ENCODE measurements at regions not wholly inside any gene's neighbourhood (a gene's known extent, or its start where the extent isn't known, plus 50 kb on each side); places are given as distances from the start of the nearest gene placed in this dataset.
A peak's percentile ranks its signal among the peaks of the same experiment; 100 is the strongest.

GRCh38 chr1:228987736-228988506 is 252.6 kb downstream of the RHOU start:
- no peaks in the 10 kb centered on the region for H3K9me3 ChIP-seq
- H3K4me3 ChIP-seq, result no peak overlapping the region
- TF ChIP-seq CTCF (IDR thresholded peaks at IDR 0.05), result no peak
- no peak for TF ChIP-seq POLR2AphosphoS5 (IDR thresholded peaks at IDR 0.05)
- no peak for TF ChIP-seq EP300 (IDR thresholded peaks at IDR 0.05)
- TF ChIP-seq POLR2A (IDR thresholded peaks at IDR 0.05), result no peak
- peak overlapping the region in 2 of 4 donors; percentile 5 to 75 for H3K27ac ChIP-seq
- H3K4me1 ChIP-seq, result peaks cover 0 to 53% (median 44%) of the 10 kb centered on the region in 4 donors
- intact Hi-C loops (cut with DNase I), result loop anchor here (5.0 to 10.0 kb wide), 4 partner anchors 86 to 237 kb away; no protein-coding TSS in a partner anchor
- no peaks in the 10 kb centered on the region for H3K36me3 ChIP-seq
- H3K27me3 ChIP-seq, result no peaks in the 10 kb centered on the region
- 74 to 88% methylated on average over 14 of the region's 14 CpGs for WGBS, 2 donors
- no peak for DNase-seq

- DNase-seq, result no peak
- intact Hi-C loops (cut with DNase I), result loop anchor here (5.0 to 10.0 kb wide), 4 partner anchors 86 to 236 kb away; no protein-coding TSS in a partner anchor
- peaks cover 0 to 53% (median 44%) of the 10 kb centered on the region in 4 donors for H3K4me1 ChIP-seq
- no peaks in the 10 kb centered on the region for H3K27me3 ChIP-seq
- 77 to 82% methylated on average over 6 of the region's 6 CpGs for WGBS, 2 donors
- TF ChIP-seq EP300 (IDR thresholded peaks at IDR 0.05) (no peak), POLR2A (IDR thresholded peaks at IDR 0.05) (no peak), POLR2AphosphoS5 (IDR thresholded peaks at IDR 0.05) (peak in 1 of 4 donors; percentile 5)
- H3K36me3 ChIP-seq, result no peaks in the 10 kb centered on the region
- peak overlapping the region in 2 of 4 donors; percentile 72 to 82 for H3K27ac ChIP-seq
- H3K9me3 ChIP-seq, result no peaks in the 10 kb centered on the region
- no peak overlapping the region for H3K4me3 ChIP-seq
Observed at GRCh38 chr1:228988664-228989063, 253.4 kb downstream of the RHOU start.

GRCh38 chr1:228989176-228989575 is 253.9 kb downstream of the RHOU start:
- DNase-seq, result no peak
- intact Hi-C loops (cut with DNase I), result loop anchor here (5.0 to 10.0 kb wide), 4 partner anchors 87 to 236 kb away; no protein-coding TSS in a partner anchor
- WGBS, 2 donors, result 94% methylated on average over 9 of the region's 9 CpGs
- H3K9me3 ChIP-seq, result no peaks in the 10 kb centered on the region
- H3K27me3 ChIP-seq, result no peaks in the 10 kb centered on the region
- TF ChIP-seq EP300 (IDR thresholded peaks at IDR 0.05), result no peak
- TF ChIP-seq POLR2AphosphoS5 (IDR thresholded peaks at IDR 0.05), result peak in 1 of 4 donors; percentile 1
- no peak for TF ChIP-seq POLR2A (IDR thresholded peaks at IDR 0.05)
- H3K4me1 ChIP-seq, result peaks cover 0 to 53% (median 44%) of the 10 kb centered on the region in 4 donors
- H3K36me3 ChIP-seq, result no peaks in the 10 kb centered on the region
- no peak overlapping the region for H3K4me3 ChIP-seq
- H3K27ac ChIP-seq, result peak overlapping the region in 3 of 4 donors; percentile 69 to 82 (median 72)

- Histone ChIP-seq H3K36me3 (no peaks in the 10 kb centered on the region), H3K27me3 (no peaks in the 10 kb centered on the region), H3K9me3 (no peaks in the 10 kb centered on the region), H3K27ac (peak overlapping the region in 3 of 4 donors; percentile 69 to 82 (median 72)), H3K4me3 (no peak overlapping the region), H3K4me1 (peaks cover 0 to 53% (median 44%) of the 10 kb centered on the region in 4 donors)
- WGBS, 2 donors, result 93 to 94% methylated on average over 5 of the region's 5 CpGs
- DNase-seq, result no peak
- TF ChIP-seq CTCF (IDR thresholded peaks at IDR 0.05) (no peak), EP300 (IDR thresholded peaks at IDR 0.05) (no peak), POLR2AphosphoS5 (IDR thresholded peaks at IDR 0.05) (no peak)
- intact Hi-C loops (cut with DNase I), result loop anchor here (5.0 to 10.0 kb wide), 4 partner anchors 87 to 235 kb away; no protein-coding TSS in a partner anchor
Observed at GRCh38 chr1:228989676-228989991, 254.4 kb downstream of the RHOU start.

- intact Hi-C loops (cut with DNase I), result loop anchor here (5.0 to 10.0 kb wide), 4 partner anchors 88 to 235 kb away; no protein-coding TSS in a partner anchor
- H3K27ac ChIP-seq, result peak overlapping the region; percentile 15 to 82 (median 70)
- H3K4me1 ChIP-seq, result peaks cover 0 to 53% (median 44%) of the 10 kb centered on the region in 4 donors
- H3K9me3 ChIP-seq, result no peaks in the 10 kb centered on the region
- TF ChIP-seq CTCF (IDR thresholded peaks at IDR 0.05) (no peak), POLR2AphosphoS5 (IDR thresholded peaks at IDR 0.05) (peak; percentile 58 to 78 (median 66)), POLR2A (IDR thresholded peaks at IDR 0.05) (no peak), EP300 (IDR thresholded peaks at IDR 0.05) (peak in 3 of 4 donors; percentile 31 to 78 (median 40))
- H3K36me3 ChIP-seq, result no peaks in the 10 kb centered on the region
- 46 to 57% methylated on average over 12 of the region's 12 CpGs for WGBS, 2 donors
- no peaks in the 10 kb centered on the region for H3K27me3 ChIP-seq
- H3K4me3 ChIP-seq, result no peak overlapping the region
- DNase-seq, result peak; percentile 93
Observed at GRCh38 chr1:228989992-228990827, 254.9 kb downstream of the RHOU start.

All from sigmoid colon (tissue), 6 donors.